Heart left ventricle (tissue), 13 donors: ENCODE measurements at regions not wholly inside any gene's neighbourhood (a gene's known extent, or its start where the extent isn't known, plus 50 kb on each side); places are given as distances from the start of the nearest gene placed in this dataset.

ENCODE experiments used
- POLR2A ChIP-seq, 2 donors: fragments of 450-650 bp; IDR thresholded peaks; one replicate each; pipeline ENCODE4 v1.6.1; 2017; ENCODE audit warnings: antibody characterized with exemption in 2 of 2, mild to moderate bottlenecking in 2 of 2, moderate library complexity in 2 of 2
- TF ChIP-seq, protein P1 (sequence below), 12 donors: fragments of 200-600 bp; sonication (generic) in 4 of 12; IDR thresholded peaks; one replicate each; pipeline versions ENCODE4 v1.5.0 to v1.8.0; 2018 to 2022; ENCODE audit warnings: antibody characterized with exemption in 12 of 12, mild to moderate bottlenecking in 5 of 12
- donor health status: ischemic (EF 13 %, LVEDD 7.1; RV severe dilation, severe dysfunction).
- donor health status: DM: no; HTN: yes; CAD: no.
- donor health status: DM: no; HTN: no; CAD: no.
- donor health status: ischemic (EF 25% LVEDD 6.9; RV normal size, moderate dysfunction).
- donor health status: ischemic (EF 25% LVEDD 5.7; RV mildly dilated, moderate dysfunction).
- donor health status: ischemic (EF 35%, LVEDD 5.7; RV mildly dilated, moderate dysfunction).
- donor health status: nonischemic (EF 11% LVEDD 7.7; RV severe dilation, severe dysfunction).
- donor health status: DM: yes; HTN: yes; CAD: no.
- donor health status: PGD.
- donor health status: ischemic (EF 29% LVEDD 5.4; RV normal size, mild dysfunction).
- donor health status: nonischemic (EF 23%, LVEDD 6.1; RV moderate dilation, normal function).

GRCh38 chr2:217551252-217551899 is 451.4 kb downstream of the TNS1 start:
- TF ChIP-seq, protein P1, sequence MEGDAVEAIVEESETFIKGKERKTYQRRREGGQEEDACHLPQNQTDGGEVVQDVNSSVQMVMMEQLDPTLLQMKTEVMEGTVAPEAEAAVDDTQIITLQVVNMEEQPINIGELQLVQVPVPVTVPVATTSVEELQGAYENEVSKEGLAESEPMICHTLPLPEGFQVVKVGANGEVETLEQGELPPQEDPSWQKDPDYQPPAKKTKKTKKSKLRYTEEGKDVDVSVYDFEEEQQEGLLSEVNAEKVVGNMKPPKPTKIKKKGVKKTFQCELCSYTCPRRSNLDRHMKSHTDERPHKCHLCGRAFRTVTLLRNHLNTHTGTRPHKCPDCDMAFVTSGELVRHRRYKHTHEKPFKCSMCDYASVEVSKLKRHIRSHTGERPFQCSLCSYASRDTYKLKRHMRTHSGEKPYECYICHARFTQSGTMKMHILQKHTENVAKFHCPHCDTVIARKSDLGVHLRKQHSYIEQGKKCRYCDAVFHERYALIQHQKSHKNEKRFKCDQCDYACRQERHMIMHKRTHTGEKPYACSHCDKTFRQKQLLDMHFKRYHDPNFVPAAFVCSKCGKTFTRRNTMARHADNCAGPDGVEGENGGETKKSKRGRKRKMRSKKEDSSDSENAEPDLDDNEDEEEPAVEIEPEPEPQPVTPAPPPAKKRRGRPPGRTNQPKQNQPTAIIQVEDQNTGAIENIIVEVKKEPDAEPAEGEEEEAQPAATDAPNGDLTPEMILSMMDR (IDR thresholded peaks at IDR 0.05), result no peak
- no peak for TF ChIP-seq POLR2A (IDR thresholded peaks at IDR 0.05)
